ENCODE measurements at regions not wholly inside any gene's neighbourhood (a gene's known extent, or its start where the extent isn't known, plus 50 kb on each side); places are given as distances from the start of the nearest gene placed in this dataset.

DNA sequence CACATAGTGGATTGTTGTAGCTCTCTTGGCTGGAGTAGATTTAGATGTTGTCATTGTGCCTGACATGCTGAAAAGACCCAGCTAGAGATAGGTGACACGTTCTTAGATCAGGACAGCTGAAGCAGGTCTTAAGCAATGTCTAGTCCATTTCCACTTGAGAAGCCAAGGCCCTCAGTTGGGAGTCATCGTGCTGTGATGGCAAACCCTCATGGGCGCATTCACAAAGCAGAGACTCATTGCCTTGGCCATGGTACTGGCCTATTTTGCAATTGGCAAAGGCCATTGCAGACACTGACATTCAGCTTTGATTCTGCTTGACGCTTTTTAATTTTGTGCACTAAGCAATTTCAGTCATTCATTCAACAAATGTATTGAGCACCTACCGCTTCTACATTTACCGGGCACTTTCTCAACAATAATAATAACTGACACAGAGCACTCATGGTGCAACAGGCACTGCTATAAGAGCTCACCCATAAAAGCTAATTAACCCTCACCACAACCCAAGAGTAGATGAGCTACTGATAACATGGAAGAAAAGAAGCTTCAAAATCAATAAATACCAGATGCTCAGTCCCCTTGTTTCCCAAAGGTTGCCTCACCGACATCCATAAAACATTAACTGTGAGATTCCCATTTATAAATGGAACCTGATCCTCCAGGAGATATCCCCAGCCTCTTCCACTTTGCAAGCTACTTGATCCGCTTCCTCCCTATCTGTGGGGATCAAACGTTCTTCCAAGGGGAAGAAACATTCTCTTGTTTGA is 200.1 kb downstream of the TLE3 start:
- Mint-ChIP-seq H3K27ac (ENCODE audit: unreplicated experiment) (no peak overlapping the region), H3K27me3 (ENCODE audit: unreplicated experiment) (peaks cover 84% of the 10 kb centered on the region), H3K4me1 (ENCODE audit: low read depth, unreplicated experiment) (no peaks in the 10 kb centered on the region), H3K9me3 (ENCODE audit: low read depth, unreplicated experiment) (no peaks in the 10 kb centered on the region), H3K4me3 (ENCODE audit: low read depth, unreplicated experiment) (no peak overlapping the region), H3K36me3 (ENCODE audit: insufficient read depth, unreplicated experiment) (no peaks in the 10 kb centered on the region)
- TF ChIP-seq, protein P1, sequence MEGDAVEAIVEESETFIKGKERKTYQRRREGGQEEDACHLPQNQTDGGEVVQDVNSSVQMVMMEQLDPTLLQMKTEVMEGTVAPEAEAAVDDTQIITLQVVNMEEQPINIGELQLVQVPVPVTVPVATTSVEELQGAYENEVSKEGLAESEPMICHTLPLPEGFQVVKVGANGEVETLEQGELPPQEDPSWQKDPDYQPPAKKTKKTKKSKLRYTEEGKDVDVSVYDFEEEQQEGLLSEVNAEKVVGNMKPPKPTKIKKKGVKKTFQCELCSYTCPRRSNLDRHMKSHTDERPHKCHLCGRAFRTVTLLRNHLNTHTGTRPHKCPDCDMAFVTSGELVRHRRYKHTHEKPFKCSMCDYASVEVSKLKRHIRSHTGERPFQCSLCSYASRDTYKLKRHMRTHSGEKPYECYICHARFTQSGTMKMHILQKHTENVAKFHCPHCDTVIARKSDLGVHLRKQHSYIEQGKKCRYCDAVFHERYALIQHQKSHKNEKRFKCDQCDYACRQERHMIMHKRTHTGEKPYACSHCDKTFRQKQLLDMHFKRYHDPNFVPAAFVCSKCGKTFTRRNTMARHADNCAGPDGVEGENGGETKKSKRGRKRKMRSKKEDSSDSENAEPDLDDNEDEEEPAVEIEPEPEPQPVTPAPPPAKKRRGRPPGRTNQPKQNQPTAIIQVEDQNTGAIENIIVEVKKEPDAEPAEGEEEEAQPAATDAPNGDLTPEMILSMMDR (IDR thresholded peaks at IDR 0.05; ENCODE audit: unreplicated experiment) = no peak
- intact Hi-C loops (cut with micrococcal nuclease; ENCODE audit: unreplicated experiment) = no loop called here
- BruUV-seq (replicated peaks) = no TSS peak
- CTCF ChIA-PET = no interaction called here
- no peak for DNase-seq

DNA sequence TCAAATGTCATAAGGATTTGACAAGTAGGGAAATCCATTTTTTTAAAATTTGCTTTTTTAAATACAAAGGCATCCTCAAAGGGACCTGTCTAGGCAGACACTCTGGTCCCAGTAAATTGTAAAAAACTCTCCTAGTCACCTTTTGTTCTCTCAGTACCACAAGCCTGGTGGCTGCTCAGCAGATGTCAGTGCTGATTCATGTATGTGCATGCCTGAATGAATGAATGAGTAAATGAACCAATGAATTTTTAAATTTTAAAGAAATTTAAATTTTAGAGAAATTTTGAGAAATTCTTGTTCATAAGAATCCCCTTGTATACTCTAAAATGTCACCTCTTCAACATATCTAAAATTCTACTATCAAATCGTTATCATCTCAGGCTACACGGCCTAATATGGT is 199.5 kb downstream of the TLE3 start:
- H3K4me3 Mint-ChIP-seq (ENCODE audit: low read depth, unreplicated experiment) = no peak overlapping the region
- BruUV-seq (replicated peaks) = no TSS peak
- H3K9me3 Mint-ChIP-seq (ENCODE audit: low read depth, unreplicated experiment) = no peaks in the 10 kb centered on the region
- H3K27me3 Mint-ChIP-seq (ENCODE audit: unreplicated experiment) = peaks cover 80% of the 10 kb centered on the region
- no peaks in the 10 kb centered on the region for H3K4me1 Mint-ChIP-seq (ENCODE audit: low read depth, unreplicated experiment)
- CTCF ChIA-PET = interaction anchor here (0.7 kb wide), 1 partner anchor 185 kb away, joined by 5 read pairs; no protein-coding TSS in a partner anchor
- no peaks in the 10 kb centered on the region for H3K36me3 Mint-ChIP-seq (ENCODE audit: insufficient read depth, unreplicated experiment)
- intact Hi-C loops (cut with micrococcal nuclease; ENCODE audit: unreplicated experiment) = no loop called here
- no peak overlapping the region for H3K27ac Mint-ChIP-seq (ENCODE audit: unreplicated experiment)
- TF ChIP-seq, protein P1 (IDR thresholded peaks at IDR 0.05; ENCODE audit: unreplicated experiment) = no peak
- DNase-seq = no peak

DNA sequence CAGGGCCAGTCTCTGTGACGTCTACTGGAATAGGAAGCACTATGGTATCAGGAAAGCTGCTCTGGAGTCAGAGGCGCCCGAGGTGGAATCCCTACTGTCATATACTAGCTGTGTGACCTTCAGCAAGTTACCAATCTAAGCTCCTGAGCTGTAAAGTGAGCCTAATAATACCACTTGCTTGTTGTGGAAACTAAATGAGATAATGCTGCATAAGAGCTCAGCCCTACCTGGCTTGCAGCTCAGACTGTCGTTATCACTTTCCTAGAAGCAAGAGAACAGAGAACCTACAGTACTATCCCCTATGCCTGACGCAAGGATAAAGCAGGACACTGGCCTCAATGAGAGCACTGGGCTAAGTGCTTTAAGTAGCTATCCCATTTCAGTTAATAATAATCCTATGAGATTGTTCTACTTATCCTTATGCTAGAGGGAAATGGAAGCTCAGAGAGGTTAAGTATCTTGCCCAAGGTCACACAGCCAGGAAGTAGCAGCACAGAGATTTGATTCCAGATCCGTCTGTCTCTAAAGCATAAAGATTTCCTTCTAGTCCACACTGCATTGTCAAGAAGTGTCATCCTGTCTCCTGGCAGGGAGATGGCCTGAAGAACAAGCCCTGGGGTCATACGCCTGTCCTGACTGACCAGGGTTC is 195.2 kb downstream of the TLE3 start:
- Mint-ChIP-seq H3K36me3 (ENCODE audit: insufficient read depth, unreplicated experiment) (no peaks in the 10 kb centered on the region), H3K27ac (ENCODE audit: unreplicated experiment) (no peak overlapping the region), H3K27me3 (ENCODE audit: unreplicated experiment) (peaks cover 66% of the 10 kb centered on the region), H3K4me3 (ENCODE audit: low read depth, unreplicated experiment) (no peak overlapping the region), H3K4me1 (ENCODE audit: low read depth, unreplicated experiment) (no peaks in the 10 kb centered on the region), H3K9me3 (ENCODE audit: low read depth, unreplicated experiment) (no peaks in the 10 kb centered on the region)
- no peak for DNase-seq
- intact Hi-C loops (cut with micrococcal nuclease; ENCODE audit: unreplicated experiment) = no loop called here
- BruUV-seq (replicated peaks) = no TSS peak
- TF ChIP-seq, protein P1 (IDR thresholded peaks at IDR 0.05; ENCODE audit: unreplicated experiment) = no peak
- CTCF ChIA-PET = interaction anchor here (0.7 kb wide), 1 partner anchor 13 kb away, joined by 4 read pairs; no protein-coding TSS in a partner anchor

DNA sequence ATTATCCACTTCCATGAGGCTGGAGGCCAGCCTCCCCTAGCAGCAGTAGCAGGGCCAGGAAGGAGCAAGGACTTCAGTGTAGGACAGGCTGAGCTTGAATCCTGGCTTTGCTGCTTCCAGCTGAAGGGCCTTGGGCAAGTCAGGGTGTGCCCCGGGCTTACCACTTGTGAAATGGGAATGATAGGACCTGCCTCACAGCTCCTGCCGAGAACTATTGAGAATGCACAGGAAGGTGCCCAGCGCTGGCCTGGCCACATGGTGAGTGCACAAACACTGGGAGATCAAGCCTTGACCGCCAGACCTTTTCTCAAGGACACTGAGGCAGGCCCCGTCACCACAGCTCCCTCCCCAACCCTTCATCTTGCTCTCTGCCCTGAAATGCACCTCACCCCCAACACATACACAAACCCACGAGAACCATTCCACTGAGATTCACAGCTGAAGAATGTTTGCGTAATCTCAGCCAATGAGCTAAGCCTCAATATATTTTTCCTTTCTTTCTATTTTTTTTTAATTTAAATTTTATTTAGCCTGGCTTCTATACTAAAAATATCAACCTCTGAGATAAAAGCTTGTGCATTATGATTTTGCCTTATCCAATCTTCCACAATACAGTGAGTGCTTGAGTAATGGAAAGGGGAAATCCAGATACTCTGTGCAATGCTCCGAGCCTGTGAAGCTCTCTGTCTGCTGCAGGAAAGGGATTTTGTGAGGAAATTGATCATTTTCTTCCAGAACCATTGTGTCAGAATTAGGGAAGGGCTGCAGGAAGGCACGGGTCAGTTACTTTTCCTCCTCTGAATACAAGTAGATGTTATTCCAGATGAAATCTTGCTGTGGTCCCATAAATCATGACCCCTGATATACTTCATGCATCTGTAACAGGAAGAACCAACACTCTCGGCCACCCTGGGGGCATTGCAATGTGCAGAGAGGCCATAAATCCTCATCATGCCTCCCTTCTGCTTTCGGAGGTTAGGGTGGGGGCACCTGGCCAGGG is 193.9 kb downstream of the TLE3 start:
- Mint-ChIP-seq H3K27ac (ENCODE audit: unreplicated experiment) (no peak overlapping the region), H3K9me3 (ENCODE audit: low read depth, unreplicated experiment) (no peaks in the 10 kb centered on the region), H3K4me1 (ENCODE audit: low read depth, unreplicated experiment) (no peaks in the 10 kb centered on the region), H3K27me3 (ENCODE audit: unreplicated experiment) (peaks cover 66% of the 10 kb centered on the region), H3K4me3 (ENCODE audit: low read depth, unreplicated experiment) (no peak overlapping the region), H3K36me3 (ENCODE audit: insufficient read depth, unreplicated experiment) (no peaks in the 10 kb centered on the region)
- no TSS peak for BruUV-seq (replicated peaks)
- DNase-seq = no peak
- CTCF ChIA-PET = interaction anchor here (0.6 kb wide), 1 partner anchor 460 kb away, joined by 9 read pairs; no protein-coding TSS in a partner anchor
- TF ChIP-seq, protein P1 (IDR thresholded peaks at IDR 0.05; ENCODE audit: unreplicated experiment) = no peak
- intact Hi-C loops (cut with micrococcal nuclease; ENCODE audit: unreplicated experiment) = no loop called here

All from Calu3 (cell line).